WTC11 (cell line): ENCODE measurements at regions not wholly inside any gene's neighbourhood (a gene's known extent, or its start where the extent isn't known, plus 50 kb on each side); places are given as distances from the start of the nearest gene placed in this dataset.
A peak's percentile ranks its signal among the peaks of the same experiment; 100 is the strongest.
"Not testable (repeated sequence)": the region's sequence is repeated elsewhere in the genome, so short reads cannot be mapped to it uniquely, and the experiment has no call there.

ENCODE experiments used
- ATAC-seq: fragments of 200-7000 bp; cut with Tn5 transposase; 2 replicates; pipeline ENCODE4 v1.10.0; 2021; ENCODE audit warnings: mild to moderate bottlenecking, moderate library complexity
- CTCF ChIA-PET: fragments of 300-600 bp; sonication (Branson Sonifier 250); formaldehyde crosslinking; loops from one replicate; lab custom pipeline; 2021; ENCODE audit warnings: antibody characterized with exemption; lab: Charles Lee
- POLR2A ChIA-PET: fragments of 350-600 bp; sonication (Branson Sonifier 250); formaldehyde crosslinking; loops from one replicate; lab custom pipeline; 2021; ENCODE audit warnings: antibody characterized with exemption; lab: Charles Lee
- DNase-seq: peaks from one replicate; pipeline ENCODE4 v3.0.0; 2021; ENCODE audit warnings: low spot score
- H3K27ac Mint-ChIP-seq: 2 replicates; pipeline ENCODE4 v1.8.0; 2021; ENCODE audit warnings: mixed read lengths
- H3K27me3 Mint-ChIP-seq: 2 replicates; pipeline ENCODE4 v1.8.0; 2021; ENCODE audit warnings: low read depth, mild to moderate bottlenecking, moderate library complexity, mixed read lengths
- H3K36me3 Mint-ChIP-seq: 2 replicates; pipeline ENCODE4 v1.8.0; 2021; ENCODE audit warnings: mixed read lengths
- H3K4me1 Mint-ChIP-seq: 2 replicates; pipeline ENCODE4 v1.8.0; 2022; ENCODE audit warnings: mixed read lengths
- H3K4me3 Mint-ChIP-seq: 2 replicates; pipeline ENCODE4 v1.8.0; 2021; ENCODE audit warnings: mild to moderate bottlenecking, moderate library complexity, mixed read lengths
- H3K9me3 Mint-ChIP-seq: 2 replicates; pipeline ENCODE4 v1.8.0; 2021; ENCODE audit warnings: mixed read lengths
- AFF4 ChIP-seq: sonication (generic); formaldehyde crosslinking; IDR thresholded peaks from 2 replicates; pipeline ENCODE4 v1.8.1; 2023; ENCODE audit warnings: mild to moderate bottlenecking, missing genetic modification reagents, borderline replicate concordance
- AR ChIP-seq: fragments of 250-450 bp; sonication (Bioruptor Pico); IDR thresholded peaks from 2 replicates; pipeline ENCODE4 v1.9.0; 2021; ENCODE audit warnings: mild to moderate bottlenecking
- ESRRA ChIP-seq: sonication (generic); formaldehyde crosslinking; IDR thresholded peaks from 2 replicates; pipeline ENCODE4 v1.8.1; 2022; ENCODE audit warnings: mild to moderate bottlenecking, missing genetic modification reagents, borderline replicate concordance
- GTF2I ChIP-seq: fragments of 250-450 bp; sonication (Bioruptor Pico); conservative IDR thresholded peaks from 2 replicates; pipeline ENCODE4 v1.4.0; 2021; ENCODE audit warnings: mild to moderate bottlenecking
- NR3C1 ChIP-seq: sonication (generic); formaldehyde crosslinking; conservative IDR thresholded peaks from 2 replicates; pipeline ENCODE4 v1.8.1; 2023; ENCODE audit warnings: low read depth, mild to moderate bottlenecking, missing genetic modification reagents
- PRRX2 ChIP-seq: fragments of 250-450 bp; sonication (Bioruptor Pico); IDR thresholded peaks from 2 replicates; pipeline ENCODE4 v1.8.0; 2021; ENCODE audit warnings: mild to moderate bottlenecking
- SMAD3 ChIP-seq: sonication (generic); formaldehyde crosslinking; IDR thresholded peaks from 2 replicates; pipeline ENCODE4 v1.8.0; 2022; ENCODE audit warnings: missing genetic modification reagents, mild to moderate bottlenecking, borderline replicate concordance
- STAT6 ChIP-seq: sonication (generic); formaldehyde crosslinking; conservative IDR thresholded peaks from 2 replicates; pipeline ENCODE4 v1.8.1; 2023; ENCODE audit warnings: mild to moderate bottlenecking, low read depth, missing genetic modification reagents, moderate library complexity
- TEAD4 ChIP-seq: sonication (generic); formaldehyde crosslinking; IDR thresholded peaks from 2 replicates; pipeline ENCODE4 v1.8.0; 2022; ENCODE audit warnings: mild to moderate bottlenecking, missing genetic modification reagents
- TP53 ChIP-seq: sonication (generic); formaldehyde crosslinking; IDR thresholded peaks from 2 replicates; pipeline ENCODE4 v1.8.1; 2023; ENCODE audit warnings: mild to moderate bottlenecking, missing genetic modification reagents
- ZNF396 ChIP-seq: fragments of 250-450 bp; sonication (Bioruptor Pico); IDR thresholded peaks from 2 replicates; pipeline ENCODE4 v1.8.0; 2021; ENCODE audit warnings: mild to moderate bottlenecking, moderate library complexity, borderline replicate concordance
- ZNF425 ChIP-seq: fragments of 250-450 bp; sonication (Bioruptor Pico); conservative IDR thresholded peaks from 2 replicates; pipeline ENCODE4 v1.9.0; 2021; ENCODE audit warnings: mild to moderate bottlenecking
- ZSCAN18 ChIP-seq: fragments of 250-450 bp; sonication (Bioruptor Pico); IDR thresholded peaks from 2 replicates; pipeline ENCODE4 v2.1.2; 2022; ENCODE audit warnings: mild to moderate bottlenecking, moderate library complexity

- TF ChIP-seq STAT6, result no peak
Observed at GRCh38 chr14:41521891-41522290, 84.8 kb upstream of the LRFN5 start (continued).

GRCh38 chr14:41518030-41518429 is 88.6 kb upstream of the LRFN5 start:
- Mint-ChIP-seq H3K9me3 (peaks cover 36% of the 10 kb centered on the region), H3K4me3 (peak overlapping the region; percentile 60), H3K4me1 (peaks cover 35% of the 10 kb centered on the region), H3K36me3 (peaks cover 39% of the 10 kb centered on the region)
- H3K27ac Mint-ChIP-seq, CTCF ChIA-PET, POLR2A ChIA-PET, H3K27me3 Mint-ChIP-seq, ATAC-seq, DNase-seq: not testable (repeated sequence)

GRCh38 chr14:41506552-41506951 is 100.1 kb upstream of the LRFN5 start:
- no peaks in the 10 kb centered on the region for H3K36me3 Mint-ChIP-seq
- CTCF ChIA-PET, result no interaction called here
- TF ChIP-seq PRRX2 (no peak), ZNF425 (no peak), AR (CRISPR knock-in tag) (no peak), ZSCAN18 (CRISPR knock-in tag) (no peak), ZNF396 (no peak), TP53 (CRISPR knock-in tag) (no peak), TEAD4 (CRISPR knock-in tag) (no peak), NR3C1 (CRISPR knock-in tag) (no peak), SMAD3 (CRISPR knock-in tag) (no peak), AFF4 (CRISPR knock-in tag) (no peak), ESRRA (CRISPR knock-in tag) (no peak), GTF2I (CRISPR knock-in tag) (no peak)
- TF ChIP-seq, all 79 proteins: peak for 0
- DNase-seq, result no peak
- Mint-ChIP-seq H3K4me1 (peaks cover 21% of the 10 kb centered on the region), H3K27ac (no peak overlapping the region), H3K4me3 (no peak overlapping the region), H3K9me3 (no peaks in the 10 kb centered on the region; the same call in 1 of the 2 replicates), H3K27me3 (no peaks in the 10 kb centered on the region)
- POLR2A ChIA-PET, result no interaction called here
- ATAC-seq, result no peak
